ENCODE measurements at regions not wholly inside any gene's neighbourhood (a gene's known extent, or its start where the extent isn't known, plus 50 kb on each side); places are given as distances from the start of the nearest gene placed in this dataset.

GRCh38 chr22:47801541-47802245 lies 1039.2 kb downstream of the TBC1D22A start:
- H3K27ac ChIP-seq (replicated peaks): no peak overlapping the region
- no peak for DNase-seq (ENCODE audit: low read depth in 1 of 2, low spot score in 1 of 2)
- no peak overlapping the region for H3K4me3 ChIP-seq (replicated peaks; ENCODE audit: insufficient read depth, low read length)
- TF ChIP-seq GABPA (IDR thresholded peaks at IDR 0.05; ENCODE audit: low read depth) (no peak), POLR2AphosphoS5 (IDR thresholded peaks at IDR 0.05; ENCODE audit: low read depth) (no peak), SPI1 (IDR thresholded peaks at IDR 0.05; ENCODE audit: borderline replicate concordance, low read depth) (no peak), CTCF (IDR thresholded peaks at IDR 0.05; ENCODE audit: insufficient read depth, low read length) (no peak)
- TF ChIP-seq, protein P1, sequence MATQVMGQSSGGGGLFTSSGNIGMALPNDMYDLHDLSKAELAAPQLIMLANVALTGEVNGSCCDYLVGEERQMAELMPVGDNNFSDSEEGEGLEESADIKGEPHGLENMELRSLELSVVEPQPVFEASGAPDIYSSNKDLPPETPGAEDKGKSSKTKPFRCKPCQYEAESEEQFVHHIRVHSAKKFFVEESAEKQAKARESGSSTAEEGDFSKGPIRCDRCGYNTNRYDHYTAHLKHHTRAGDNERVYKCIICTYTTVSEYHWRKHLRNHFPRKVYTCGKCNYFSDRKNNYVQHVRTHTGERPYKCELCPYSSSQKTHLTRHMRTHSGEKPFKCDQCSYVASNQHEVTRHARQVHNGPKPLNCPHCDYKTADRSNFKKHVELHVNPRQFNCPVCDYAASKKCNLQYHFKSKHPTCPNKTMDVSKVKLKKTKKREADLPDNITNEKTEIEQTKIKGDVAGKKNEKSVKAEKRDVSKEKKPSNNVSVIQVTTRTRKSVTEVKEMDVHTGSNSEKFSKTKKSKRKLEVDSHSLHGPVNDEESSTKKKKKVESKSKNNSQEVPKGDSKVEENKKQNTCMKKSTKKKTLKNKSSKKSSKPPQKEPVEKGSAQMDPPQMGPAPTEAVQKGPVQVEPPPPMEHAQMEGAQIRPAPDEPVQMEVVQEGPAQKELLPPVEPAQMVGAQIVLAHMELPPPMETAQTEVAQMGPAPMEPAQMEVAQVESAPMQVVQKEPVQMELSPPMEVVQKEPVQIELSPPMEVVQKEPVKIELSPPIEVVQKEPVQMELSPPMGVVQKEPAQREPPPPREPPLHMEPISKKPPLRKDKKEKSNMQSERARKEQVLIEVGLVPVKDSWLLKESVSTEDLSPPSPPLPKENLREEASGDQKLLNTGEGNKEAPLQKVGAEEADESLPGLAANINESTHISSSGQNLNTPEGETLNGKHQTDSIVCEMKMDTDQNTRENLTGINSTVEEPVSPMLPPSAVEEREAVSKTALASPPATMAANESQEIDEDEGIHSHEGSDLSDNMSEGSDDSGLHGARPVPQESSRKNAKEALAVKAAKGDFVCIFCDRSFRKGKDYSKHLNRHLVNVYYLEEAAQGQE (IDR thresholded peaks at IDR 0.05; ENCODE audit: insufficient replicate concordance, low read depth): no peak
- no peaks in the 10 kb centered on the region for H3K27me3 ChIP-seq (ENCODE audit: insufficient read depth, poor library complexity, severe bottlenecking)

DNA sequence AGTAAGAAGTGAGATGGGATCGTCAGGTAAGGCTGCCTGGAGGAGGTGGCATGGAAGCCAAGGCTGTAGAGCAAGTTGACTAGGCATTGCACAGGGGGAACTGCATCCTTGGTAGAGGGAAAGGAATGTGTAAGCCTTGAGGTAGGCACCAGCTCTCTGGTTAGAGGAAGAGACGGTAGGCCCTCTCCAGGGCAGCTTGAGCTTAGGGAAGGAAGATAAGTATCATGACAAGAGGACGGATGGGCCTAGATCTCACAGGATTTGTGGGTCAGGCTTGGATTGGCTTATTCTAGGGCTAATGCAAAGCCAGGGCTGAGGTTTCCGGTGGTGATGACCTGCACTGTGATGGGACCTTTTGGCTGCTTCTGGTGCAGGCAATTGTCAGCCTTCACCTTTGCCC lies 1035.8 kb downstream of the TBC1D22A start:
- no peak for DNase-seq (ENCODE audit: low read depth in 1 of 2, low spot score in 1 of 2)
- no peak overlapping the region for H3K4me3 ChIP-seq (replicated peaks; ENCODE audit: insufficient read depth, low read length)
- no peak overlapping the region for H3K27ac ChIP-seq (replicated peaks)
- H3K27me3 ChIP-seq (ENCODE audit: insufficient read depth, poor library complexity, severe bottlenecking): no peaks in the 10 kb centered on the region
- TF ChIP-seq, protein P1 (IDR thresholded peaks at IDR 0.05; ENCODE audit: insufficient replicate concordance, low read depth): no peak

DNA sequence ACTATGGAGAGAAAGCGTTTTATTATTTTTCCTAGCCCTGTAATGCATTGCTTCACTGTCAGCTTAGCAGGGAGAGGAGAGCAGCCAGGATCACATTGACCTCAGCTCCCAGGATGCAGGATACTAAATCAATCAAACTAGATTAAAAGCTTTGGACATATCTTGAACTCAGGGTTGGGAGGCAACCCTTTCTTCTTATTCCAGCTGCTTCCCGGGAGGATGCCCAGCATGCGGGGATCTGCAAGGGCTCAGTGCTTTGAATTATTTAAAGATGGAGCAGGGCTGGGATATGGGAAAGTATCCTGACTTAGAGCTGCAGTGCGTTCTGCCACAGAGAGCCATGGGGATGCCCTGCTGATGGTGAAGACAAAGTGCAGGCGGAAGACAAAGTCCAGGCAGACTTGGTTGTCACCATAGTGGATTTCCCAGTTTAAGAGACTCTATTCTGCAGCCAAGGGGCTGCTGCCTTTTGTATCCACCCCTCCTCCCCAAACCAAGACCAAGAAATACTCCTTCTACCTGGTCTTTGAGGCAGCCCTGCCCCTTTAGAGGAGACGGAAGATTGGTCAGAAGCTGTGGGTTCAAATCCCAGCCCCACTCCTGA lies 1035.0 kb downstream of the TBC1D22A start:
- Histone ChIP-seq H3K27ac (replicated peaks) (no peak overlapping the region), H3K4me3 (replicated peaks; ENCODE audit: insufficient read depth, low read length) (no peak overlapping the region), H3K27me3 (ENCODE audit: insufficient read depth, poor library complexity, severe bottlenecking) (no peaks in the 10 kb centered on the region)
- DNase-seq (ENCODE audit: low read depth in 1 of 2, low spot score in 1 of 2): no peak
- TF ChIP-seq GABPA (IDR thresholded peaks at IDR 0.05; ENCODE audit: low read depth) (no peak), CTCF (IDR thresholded peaks at IDR 0.05; ENCODE audit: insufficient read depth, low read length) (no peak), SPI1 (IDR thresholded peaks at IDR 0.05; ENCODE audit: borderline replicate concordance, low read depth) (no peak), POLR2AphosphoS5 (IDR thresholded peaks at IDR 0.05; ENCODE audit: low read depth) (no peak)
- TF ChIP-seq, protein P1 (IDR thresholded peaks at IDR 0.05; ENCODE audit: insufficient replicate concordance, low read depth): no peak

All from HL-60 (cell line).